ENCODE measurements at regions not wholly inside any gene's neighbourhood (a gene's known extent, or its start where the extent isn't known, plus 50 kb on each side); places are given as distances from the start of the nearest gene placed in this dataset.
A peak's percentile ranks its signal among the peaks of the same experiment; 100 is the strongest.

DNA sequence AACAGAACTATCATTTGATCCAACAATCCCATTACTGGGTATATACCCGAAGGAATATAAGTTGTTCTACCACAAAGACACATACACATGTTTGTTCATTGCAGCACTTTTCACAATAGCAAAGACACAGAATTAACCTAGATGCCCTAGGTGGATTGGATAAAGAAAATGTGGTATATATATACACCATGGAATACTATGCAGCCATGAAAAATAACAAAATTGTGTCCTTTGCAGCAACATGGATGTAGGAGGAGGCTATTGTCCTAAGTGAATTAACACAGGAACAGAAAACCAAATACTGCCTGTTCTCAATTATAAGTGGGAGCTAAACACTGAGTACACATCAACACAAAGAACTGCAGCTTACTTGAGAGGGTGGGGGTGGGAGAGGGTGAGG is 142.5 kb downstream of the IL20RB start:
- POLR2A ChIA-PET: no interaction called here
- no peak for TF ChIP-seq CTCF (IDR thresholded peaks at IDR 0.05; ENCODE audit: insufficient read depth, low read depth, low read length)
- H3K36me3 ChIP-seq (ENCODE audit: control insufficient read depth, insufficient read depth, low read length): no peaks in the 10 kb centered on the region
- no peak for DNase-seq (ENCODE audit: low read depth)
- CTCF ChIA-PET: interaction anchor here (4.8 kb wide), 1 partner anchor 10 kb away, joined by 30 read pairs; no protein-coding TSS in a partner anchor
- no peak overlapping the region for H3K4me3 ChIP-seq (ENCODE audit: low read depth, low read length)
- 0 out of 2 replicates have a peak, but pooled peaks cover 2% of the 10 kb centered on the region for H3K27me3 ChIP-seq (ENCODE audit: control insufficient read depth, insufficient read depth, low read length)

- no peak for DNase-seq (ENCODE audit: low read depth)
- no peak for TF ChIP-seq CTCF (IDR thresholded peaks at IDR 0.05; ENCODE audit: insufficient read depth, low read depth, low read length)
- POLR2A ChIA-PET: no interaction called here
- peaks cover 8% of the 10 kb centered on the region; the same call in 1 of the 2 replicates for H3K27me3 ChIP-seq (ENCODE audit: control insufficient read depth, insufficient read depth, low read length)
- CTCF ChIA-PET: interaction anchor here (1.0 to 3.7 kb wide), 4 partner anchors 8 to 842 kb away, joined by 3 to 21 read pairs (median 4); no protein-coding TSS in a partner anchor
- no peaks in the 10 kb centered on the region for H3K36me3 ChIP-seq (ENCODE audit: control insufficient read depth, insufficient read depth, low read length)
- H3K4me3 ChIP-seq (ENCODE audit: low read depth, low read length): no peak overlapping the region
Measured at GRCh38 chr3:137103739-137104138, 146.0 kb downstream of the IL20RB start.

- DNase-seq (ENCODE audit: low read depth): peak; percentile 8
- no peak overlapping the region for H3K4me3 ChIP-seq (ENCODE audit: low read depth, low read length)
- H3K36me3 ChIP-seq (ENCODE audit: control insufficient read depth, insufficient read depth, low read length): no peaks in the 10 kb centered on the region
- peak; percentile 62 for TF ChIP-seq CTCF (IDR thresholded peaks at IDR 0.05; ENCODE audit: insufficient read depth, low read depth, low read length)
- ChIA-PET POLR2A (no interaction called here), CTCF (interaction anchor here (0.7 to 3.7 kb wide), 21 partner anchors 9 to 947 kb away, joined by 3 to 21 read pairs (median 3); no protein-coding TSS in a partner anchor)
- peaks cover 8% of the 10 kb centered on the region; the same call in 1 of the 2 replicates for H3K27me3 ChIP-seq (ENCODE audit: control insufficient read depth, insufficient read depth, low read length)
Measured at GRCh38 chr3:137105277-137105977, 147.6 kb downstream of the IL20RB start.

DNA sequence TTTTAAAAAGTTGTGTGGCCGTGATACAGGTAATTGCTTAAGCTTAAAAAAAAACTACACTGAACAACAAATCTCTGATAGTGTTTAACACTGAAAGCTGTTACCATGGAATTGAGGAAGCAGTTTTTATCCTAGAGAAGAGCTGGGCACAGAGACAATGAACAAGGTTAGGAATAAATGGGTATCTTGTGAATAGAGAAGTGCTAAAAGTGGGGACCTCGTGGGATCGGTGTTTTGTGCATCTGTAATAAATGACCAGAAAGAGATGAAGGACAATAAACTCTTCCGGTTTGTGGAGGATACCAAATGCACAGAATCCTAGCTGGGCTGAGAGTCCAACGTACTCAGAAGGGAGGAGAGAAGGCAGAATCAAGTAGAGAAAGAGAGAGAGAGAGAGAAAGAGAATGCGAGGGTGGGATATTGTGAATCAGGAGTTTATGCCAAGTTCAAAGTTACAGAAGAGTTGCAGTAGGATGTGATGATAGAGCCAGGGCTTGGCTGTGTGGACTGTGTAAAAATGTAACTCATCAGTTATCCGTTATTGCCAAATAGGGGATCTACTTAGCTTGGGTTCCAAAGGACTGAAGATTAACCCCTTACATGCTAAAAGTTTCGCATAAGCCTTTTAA is 148.9 kb downstream of the IL20RB start:
- TF ChIP-seq CTCF (IDR thresholded peaks at IDR 0.05; ENCODE audit: insufficient read depth, low read depth, low read length): no peak
- POLR2A ChIA-PET: no interaction called here
- peaks cover 8% of the 10 kb centered on the region; the same call in 1 of the 2 replicates for H3K27me3 ChIP-seq (ENCODE audit: control insufficient read depth, insufficient read depth, low read length)
- DNase-seq (ENCODE audit: low read depth): no peak
- H3K36me3 ChIP-seq (ENCODE audit: control insufficient read depth, insufficient read depth, low read length): no peaks in the 10 kb centered on the region
- CTCF ChIA-PET: interaction anchor here (0.6 to 3.7 kb wide), 13 partner anchors 9 to 946 kb away, joined by 3 to 21 read pairs (median 4); no protein-coding TSS in a partner anchor
- no peak overlapping the region for H3K4me3 ChIP-seq (ENCODE audit: low read depth, low read length)

GRCh38 chr3:137108699-137109440 is 151.1 kb downstream of the IL20RB start:
- peaks cover 6% of the 10 kb centered on the region; the same call in 1 of the 2 replicates for H3K27me3 ChIP-seq (ENCODE audit: control insufficient read depth, insufficient read depth, low read length)
- ChIA-PET POLR2A (no interaction called here), CTCF (interaction anchor here (0.6 to 4.3 kb wide), 8 partner anchors 8 to 862 kb away, joined by 3 to 30 read pairs (median 12); no protein-coding TSS in a partner anchor)
- no peak overlapping the region for H3K4me3 ChIP-seq (ENCODE audit: low read depth, low read length)
- no peak for TF ChIP-seq CTCF (IDR thresholded peaks at IDR 0.05; ENCODE audit: insufficient read depth, low read depth, low read length)
- no peaks in the 10 kb centered on the region for H3K36me3 ChIP-seq (ENCODE audit: control insufficient read depth, insufficient read depth, low read length)
- DNase-seq (ENCODE audit: low read depth): no peak
